ENCODE measurements at regions not wholly inside any gene's neighbourhood (a gene's known extent, or its start where the extent isn't known, plus 50 kb on each side); places are given as distances from the start of the nearest gene placed in this dataset.

DNA sequence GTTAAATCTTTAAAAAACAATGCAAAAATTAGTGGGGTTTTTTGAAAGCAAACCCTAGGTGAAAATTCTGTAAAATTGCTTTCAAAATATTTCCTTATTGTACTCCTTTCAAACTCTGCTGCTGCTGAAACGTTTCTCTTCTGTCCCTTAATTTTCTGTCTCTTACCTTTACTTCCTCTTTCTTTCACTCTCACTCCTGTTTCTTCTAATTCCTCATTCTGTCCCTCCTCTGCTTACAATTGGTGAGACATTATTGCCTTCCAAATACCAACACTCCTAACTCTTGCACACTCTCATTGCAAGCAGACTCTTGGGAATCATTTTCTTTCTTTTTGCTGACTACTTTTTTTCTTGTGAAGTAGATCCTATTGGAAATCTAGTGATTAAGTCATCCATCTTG lies 685.6 kb upstream of the SLITRK1 start:
- Histone ChIP-seq H4K20me1 (ENCODE audit: insufficient read depth, low read length) (no peaks in the 10 kb centered on the region), H3K4me2 (ENCODE audit: low read length) (no peak overlapping the region), H3K9me3 (ENCODE audit: low read length) (no peaks in the 10 kb centered on the region), H3K36me3 (ENCODE audit: insufficient read depth, low read length) (no peaks in the 10 kb centered on the region), H3K9me2 (ENCODE audit: insufficient read depth, low read length) (no peaks in the 10 kb centered on the region), H3K27ac (ENCODE audit: low read depth, low read length, poor library complexity, severe bottlenecking) (no peak overlapping the region), H3K4me1 (ENCODE audit: insufficient read depth, low read length, poor library complexity, severe bottlenecking) (no peaks in the 10 kb centered on the region), H2AFZ (ENCODE audit: low read length) (no peak overlapping the region), H3K4me3 (ENCODE audit: low read depth, low read length, poor library complexity, severe bottlenecking) (no peak overlapping the region), H3K79me2 (ENCODE audit: insufficient read depth, low read depth, low read length) (no peaks in the 10 kb centered on the region)
- CTCF ChIA-PET (ENCODE audit: unreplicated experiment), result no interaction called here
- DNase-seq (ENCODE audit: low spot score), result no peak
- no peak for TF ChIP-seq EZH2phosphoT487 (IDR thresholded peaks at IDR 0.05; ENCODE audit: borderline replicate concordance, low read depth, low read length)
- TF ChIP-seq, protein P1, sequence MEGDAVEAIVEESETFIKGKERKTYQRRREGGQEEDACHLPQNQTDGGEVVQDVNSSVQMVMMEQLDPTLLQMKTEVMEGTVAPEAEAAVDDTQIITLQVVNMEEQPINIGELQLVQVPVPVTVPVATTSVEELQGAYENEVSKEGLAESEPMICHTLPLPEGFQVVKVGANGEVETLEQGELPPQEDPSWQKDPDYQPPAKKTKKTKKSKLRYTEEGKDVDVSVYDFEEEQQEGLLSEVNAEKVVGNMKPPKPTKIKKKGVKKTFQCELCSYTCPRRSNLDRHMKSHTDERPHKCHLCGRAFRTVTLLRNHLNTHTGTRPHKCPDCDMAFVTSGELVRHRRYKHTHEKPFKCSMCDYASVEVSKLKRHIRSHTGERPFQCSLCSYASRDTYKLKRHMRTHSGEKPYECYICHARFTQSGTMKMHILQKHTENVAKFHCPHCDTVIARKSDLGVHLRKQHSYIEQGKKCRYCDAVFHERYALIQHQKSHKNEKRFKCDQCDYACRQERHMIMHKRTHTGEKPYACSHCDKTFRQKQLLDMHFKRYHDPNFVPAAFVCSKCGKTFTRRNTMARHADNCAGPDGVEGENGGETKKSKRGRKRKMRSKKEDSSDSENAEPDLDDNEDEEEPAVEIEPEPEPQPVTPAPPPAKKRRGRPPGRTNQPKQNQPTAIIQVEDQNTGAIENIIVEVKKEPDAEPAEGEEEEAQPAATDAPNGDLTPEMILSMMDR (conservative IDR thresholded peaks at IDR 0.05; ENCODE audit: low read length), result no peak
- POLR2A ChIA-PET, result no interaction called here
- no TSS peak for BruUV-seq (replicated peaks)
- intact Hi-C loops (cut with micrococcal nuclease; ENCODE audit: unreplicated experiment), result no loop called here

DNA sequence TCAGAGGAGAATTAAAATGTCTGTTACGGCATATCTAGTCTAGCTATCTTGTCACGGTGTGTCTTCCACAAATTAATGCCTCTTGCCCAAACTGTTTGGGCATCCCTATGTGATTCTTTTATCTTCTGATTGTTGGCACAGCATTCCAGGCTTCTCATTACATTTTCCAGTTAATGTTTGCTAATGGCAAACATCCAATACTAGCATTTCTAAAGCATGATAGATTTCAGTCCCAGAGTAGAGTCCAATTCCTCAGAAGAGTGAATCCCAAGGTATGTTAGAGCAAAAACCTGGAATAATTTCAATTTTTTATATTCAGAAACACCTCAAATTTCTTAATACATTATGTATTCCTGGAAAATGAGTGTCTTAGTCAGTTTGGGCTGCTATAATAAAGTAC lies 684.5 kb upstream of the SLITRK1 start:
- H3K4me1 ChIP-seq (ENCODE audit: insufficient read depth, low read length, poor library complexity, severe bottlenecking), result no peaks in the 10 kb centered on the region
- H3K4me3 ChIP-seq (ENCODE audit: low read depth, low read length, poor library complexity, severe bottlenecking), result no peak overlapping the region
- TF ChIP-seq, protein P1 (conservative IDR thresholded peaks at IDR 0.05; ENCODE audit: low read length), result no peak
- no peaks in the 10 kb centered on the region for H3K9me3 ChIP-seq (ENCODE audit: low read length)
- no peaks in the 10 kb centered on the region for H4K20me1 ChIP-seq (ENCODE audit: insufficient read depth, low read length)
- H2AFZ ChIP-seq (ENCODE audit: low read length), result no peak overlapping the region
- no peak overlapping the region for H3K27ac ChIP-seq (ENCODE audit: low read depth, low read length, poor library complexity, severe bottlenecking)
- BruUV-seq (replicated peaks), result no TSS peak
- no peaks in the 10 kb centered on the region for H3K36me3 ChIP-seq (ENCODE audit: insufficient read depth, low read length)
- H3K9me2 ChIP-seq (ENCODE audit: insufficient read depth, low read length), result no peaks in the 10 kb centered on the region
- intact Hi-C loops (cut with micrococcal nuclease; ENCODE audit: unreplicated experiment), result no loop called here
- ChIA-PET POLR2A (no interaction called here), CTCF (ENCODE audit: unreplicated experiment) (no interaction called here)
- no peaks in the 10 kb centered on the region for H3K79me2 ChIP-seq (ENCODE audit: insufficient read depth, low read depth, low read length)
- H3K4me2 ChIP-seq (ENCODE audit: low read length), result no peak overlapping the region
- no peak for DNase-seq (ENCODE audit: low spot score)

DNA sequence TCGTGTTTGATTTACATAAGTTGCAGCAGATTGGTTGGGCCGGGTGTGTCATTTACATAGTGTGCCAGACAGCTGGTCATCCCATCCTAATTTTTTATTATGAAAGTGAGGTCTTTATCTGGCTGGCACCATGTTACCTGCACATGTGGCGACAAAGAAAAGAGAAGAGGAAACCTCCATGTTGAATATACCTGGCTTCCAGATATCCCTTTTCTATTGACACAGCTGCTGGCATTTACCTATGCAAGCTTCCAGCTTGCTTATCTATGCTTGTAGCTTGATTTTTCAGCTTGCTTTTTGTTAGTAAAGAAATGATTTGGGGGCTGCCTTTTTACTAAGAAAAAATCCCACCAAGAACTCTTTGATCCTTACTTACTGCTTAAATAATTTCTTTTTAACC lies 681.3 kb upstream of the SLITRK1 start:
- Histone ChIP-seq H3K9me2 (ENCODE audit: insufficient read depth, low read length) (no peaks in the 10 kb centered on the region), H3K36me3 (ENCODE audit: insufficient read depth, low read length) (no peaks in the 10 kb centered on the region), H2AFZ (ENCODE audit: low read length) (no peak overlapping the region), H3K27ac (ENCODE audit: low read depth, low read length, poor library complexity, severe bottlenecking) (no peak overlapping the region), H3K4me2 (ENCODE audit: low read length) (no peak overlapping the region), H3K9me3 (ENCODE audit: low read length) (0 out of 2 replicates have a peak, but pooled peaks cover 5% of the 10 kb centered on the region), H3K4me1 (ENCODE audit: insufficient read depth, low read length, poor library complexity, severe bottlenecking) (no peaks in the 10 kb centered on the region), H3K4me3 (ENCODE audit: low read depth, low read length, poor library complexity, severe bottlenecking) (no peak overlapping the region), H4K20me1 (ENCODE audit: insufficient read depth, low read length) (no peaks in the 10 kb centered on the region), H3K79me2 (ENCODE audit: insufficient read depth, low read depth, low read length) (no peaks in the 10 kb centered on the region)
- BruUV-seq (replicated peaks), result no TSS peak
- no peak for TF ChIP-seq EZH2phosphoT487 (IDR thresholded peaks at IDR 0.05; ENCODE audit: borderline replicate concordance, low read depth, low read length)
- TF ChIP-seq, protein P1 (conservative IDR thresholded peaks at IDR 0.05; ENCODE audit: low read length), result no peak
- intact Hi-C loops (cut with micrococcal nuclease; ENCODE audit: unreplicated experiment), result no loop called here
- no peak for DNase-seq (ENCODE audit: low spot score)
- ChIA-PET POLR2A (interaction anchor here (0.7 to 0.8 kb wide), 2 partner anchors 10 to 65 kb away, joined by 3 read pairs; no protein-coding TSS in a partner anchor), CTCF (ENCODE audit: unreplicated experiment) (no interaction called here)
